Mucosa of rectum (tissue), 2 donors: ENCODE measurements at regions not wholly inside any gene's neighbourhood (a gene's known extent, or its start where the extent isn't known, plus 50 kb on each side); places are given as distances from the start of the nearest gene placed in this dataset.

ENCODE experiments used
- H3K27ac ChIP-seq, 2 donors: one replicate each; pipeline ENCODE4 v1.7.0; 2013; ENCODE audit warnings: inconsistent platforms in 2 of 2, low read depth in 2 of 2, low read length in 2 of 2
- H3K27me3 ChIP-seq, 2 donors: one replicate each; pipeline ENCODE4 v1.7.0; 2013; ENCODE audit warnings: low read length in 2 of 2; ENCODE audit not compliant: control insufficient read depth in 2 of 2, insufficient read depth in 2 of 2
- H3K36me3 ChIP-seq, 2 donors: one replicate each; pipeline ENCODE4 v1.7.0; 2013; ENCODE audit warnings: low read length in 2 of 2; ENCODE audit not compliant: control insufficient read depth in 2 of 2, insufficient read depth in 2 of 2
- H3K4me1 ChIP-seq, 2 donors: one replicate each; pipeline ENCODE4 v1.7.0; 2013; ENCODE audit warnings: low read length in 2 of 2, mild to moderate bottlenecking in 1 of 2; ENCODE audit not compliant: control insufficient read depth in 2 of 2, insufficient read depth in 2 of 2
- H3K4me3 ChIP-seq, 2 donors: one replicate each; pipeline ENCODE4 v1.7.0; 2013; ENCODE audit warnings: low read length in 2 of 2
- H3K9ac ChIP-seq, 2 donors: one replicate each; pipeline ENCODE4 v1.7.0; 2013; ENCODE audit warnings: low read length in 2 of 2, low read depth in 1 of 2, mild to moderate bottlenecking in 1 of 2
- H3K9me3 ChIP-seq, 2 donors: one replicate each; pipeline ENCODE4 v1.7.0; 2013; ENCODE audit warnings: low read length in 2 of 2; ENCODE audit not compliant: control insufficient read depth in 2 of 2
- donor health status: healthy.
- donor health status: Normal muscosa, but diverticular disease.

GRCh38 chr17:77609553-77610517, 348.7 kb upstream of the TNRC6C start:
- Histone ChIP-seq H3K4me3 (peak overlapping the region in 1 of 2 donors; percentile 57), H3K27ac (peak overlapping the region; percentile 13 to 59)

GRCh38 chr17:77610518-77610893, 348.0 kb upstream of the TNRC6C start:
- no peaks in the 10 kb centered on the region for H3K36me3 ChIP-seq
- H3K27me3 ChIP-seq: no peaks in the 10 kb centered on the region
- peak overlapping the region; percentile 13 to 59 for H3K27ac ChIP-seq
- peak overlapping the region in 1 of 2 donors; percentile 3 for H3K9ac ChIP-seq
- peak overlapping the region in 1 of 2 donors; percentile 57 for H3K4me3 ChIP-seq
- peaks cover 0 to 10% of the 10 kb centered on the region in 2 donors for H3K4me1 ChIP-seq
- H3K9me3 ChIP-seq: no peaks in the 10 kb centered on the region

More at GRCh38 chr17:77609553-77610517, 348.7 kb upstream of the TNRC6C start:
- H3K9ac ChIP-seq: peak overlapping the region in 1 of 2 donors; percentile 3
- no peaks in the 10 kb centered on the region for H3K9me3 ChIP-seq
- H3K4me1 ChIP-seq: peaks cover 0 to 10% of the 10 kb centered on the region in 2 donors
- no peaks in the 10 kb centered on the region for H3K36me3 ChIP-seq
- no peaks in the 10 kb centered on the region for H3K27me3 ChIP-seq

GRCh38 chr17:77610972-77611521, 347.5 kb upstream of the TNRC6C start:
- H3K9me3 ChIP-seq: no peaks in the 10 kb centered on the region
- H3K27ac ChIP-seq: peak overlapping the region; percentile 13 to 59
- H3K9ac ChIP-seq: no peak overlapping the region
- H3K4me1 ChIP-seq: peaks cover 0 to 10% of the 10 kb centered on the region in 2 donors
- H3K4me3 ChIP-seq: peak overlapping the region in 1 of 2 donors; percentile 57
- H3K36me3 ChIP-seq: no peaks in the 10 kb centered on the region
- H3K27me3 ChIP-seq: no peaks in the 10 kb centered on the region

- no peak overlapping the region for H3K9ac ChIP-seq
- no peak overlapping the region for H3K4me3 ChIP-seq
- H3K27ac ChIP-seq: peak overlapping the region in 1 of 2 donors; percentile 59
- no peaks in the 10 kb centered on the region for H3K36me3 ChIP-seq
- no peaks in the 10 kb centered on the region for H3K9me3 ChIP-seq
- H3K27me3 ChIP-seq: no peaks in the 10 kb centered on the region
- H3K4me1 ChIP-seq: peaks cover 0 to 10% of the 10 kb centered on the region in 2 donors
Measured at GRCh38 chr17:77611791-77612502, 346.6 kb upstream of the TNRC6C start.

- H3K9ac ChIP-seq: no peak overlapping the region
- H3K27ac ChIP-seq: no peak overlapping the region
- peaks cover 0 to 10% of the 10 kb centered on the region in 2 donors for H3K4me1 ChIP-seq
- no peak overlapping the region for H3K4me3 ChIP-seq
- no peaks in the 10 kb centered on the region for H3K36me3 ChIP-seq
- no peaks in the 10 kb centered on the region for H3K9me3 ChIP-seq
- H3K27me3 ChIP-seq: no peaks in the 10 kb centered on the region
Measured at GRCh38 chr17:77613218-77613617, 345.3 kb upstream of the TNRC6C start.

- Histone ChIP-seq H3K4me1 (peaks cover 0 to 10% of the 10 kb centered on the region in 2 donors), H3K27ac (no peak overlapping the region), H3K4me3 (no peak overlapping the region), H3K36me3 (no peaks in the 10 kb centered on the region), H3K9ac (no peak overlapping the region), H3K9me3 (no peaks in the 10 kb centered on the region), H3K27me3 (no peaks in the 10 kb centered on the region)
Measured at GRCh38 chr17:77613627-77614026, 344.9 kb upstream of the TNRC6C start.

- no peak overlapping the region for H3K4me3 ChIP-seq
- no peak overlapping the region for H3K9ac ChIP-seq
- no peak overlapping the region for H3K27ac ChIP-seq
- no peaks in the 10 kb centered on the region for H3K9me3 ChIP-seq
- H3K36me3 ChIP-seq: no peaks in the 10 kb centered on the region
- H3K27me3 ChIP-seq: no peaks in the 10 kb centered on the region
- peaks cover 0 to 7% of the 10 kb centered on the region in 2 donors for H3K4me1 ChIP-seq
Measured at GRCh38 chr17:77615703-77616253, 342.7 kb upstream of the TNRC6C start.

GRCh38 chr17:77616254-77616731, 342.2 kb upstream of the TNRC6C start:
- Histone ChIP-seq H3K36me3 (no peaks in the 10 kb centered on the region), H3K9ac (no peak overlapping the region), H3K27ac (no peak overlapping the region), H3K27me3 (no peaks in the 10 kb centered on the region), H3K4me3 (no peak overlapping the region), H3K9me3 (no peaks in the 10 kb centered on the region), H3K4me1 (peaks cover 0 to 2% of the 10 kb centered on the region in 2 donors)

GRCh38 chr17:77617516-77617915, 341.0 kb upstream of the TNRC6C start:
- Histone ChIP-seq H3K27ac (no peak overlapping the region), H3K4me1 (no peaks in the 10 kb centered on the region), H3K4me3 (no peak overlapping the region), H3K9me3 (no peaks in the 10 kb centered on the region), H3K9ac (no peak overlapping the region), H3K36me3 (no peaks in the 10 kb centered on the region), H3K27me3 (no peaks in the 10 kb centered on the region)
